C4-2B (cell line): ENCODE measurements at regions not wholly inside any gene's neighbourhood (a gene's known extent, or its start where the extent isn't known, plus 50 kb on each side); places are given as distances from the start of the nearest gene placed in this dataset.

Source experiments
- H3K27ac ChIP-seq: fragments of 450-650 bp; 2 replicates; pipeline ENCODE4 v1.5.1; 2017
- ZFX ChIP-seq: fragments of 450-650 bp; IDR thresholded peaks from 2 replicates; pipeline ENCODE4 v1.6.1; 2017
- TF ChIP-seq, protein P1 (sequence below): fragments of 450-650 bp; conservative IDR thresholded peaks from 2 replicates; pipeline ENCODE4 v1.5.1; 2017; ENCODE audit warnings: mild to moderate bottlenecking

DNA sequence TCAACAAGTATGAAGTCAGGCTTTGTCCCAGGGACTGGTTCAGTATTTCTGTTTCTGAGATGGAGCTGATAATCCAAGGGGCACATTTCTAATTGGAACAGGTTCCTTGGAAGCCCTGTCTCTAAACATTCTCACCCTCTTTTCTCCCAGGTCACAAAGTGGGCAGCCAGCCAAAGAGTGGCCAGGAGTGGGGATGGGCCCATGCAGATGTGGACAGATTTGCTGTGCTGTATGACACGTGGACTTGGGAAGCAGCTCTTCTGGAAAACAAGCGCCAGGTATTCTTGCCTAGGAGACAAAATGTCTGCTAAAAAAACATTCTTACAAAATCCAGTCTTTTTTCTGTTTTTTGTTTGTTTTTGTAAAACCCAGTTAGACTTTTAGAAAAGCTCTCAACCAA is 140.2 kb downstream of the CD164 start:
- no peak overlapping the region for H3K27ac ChIP-seq
- TF ChIP-seq ZFX = no peak
- TF ChIP-seq, protein P1, sequence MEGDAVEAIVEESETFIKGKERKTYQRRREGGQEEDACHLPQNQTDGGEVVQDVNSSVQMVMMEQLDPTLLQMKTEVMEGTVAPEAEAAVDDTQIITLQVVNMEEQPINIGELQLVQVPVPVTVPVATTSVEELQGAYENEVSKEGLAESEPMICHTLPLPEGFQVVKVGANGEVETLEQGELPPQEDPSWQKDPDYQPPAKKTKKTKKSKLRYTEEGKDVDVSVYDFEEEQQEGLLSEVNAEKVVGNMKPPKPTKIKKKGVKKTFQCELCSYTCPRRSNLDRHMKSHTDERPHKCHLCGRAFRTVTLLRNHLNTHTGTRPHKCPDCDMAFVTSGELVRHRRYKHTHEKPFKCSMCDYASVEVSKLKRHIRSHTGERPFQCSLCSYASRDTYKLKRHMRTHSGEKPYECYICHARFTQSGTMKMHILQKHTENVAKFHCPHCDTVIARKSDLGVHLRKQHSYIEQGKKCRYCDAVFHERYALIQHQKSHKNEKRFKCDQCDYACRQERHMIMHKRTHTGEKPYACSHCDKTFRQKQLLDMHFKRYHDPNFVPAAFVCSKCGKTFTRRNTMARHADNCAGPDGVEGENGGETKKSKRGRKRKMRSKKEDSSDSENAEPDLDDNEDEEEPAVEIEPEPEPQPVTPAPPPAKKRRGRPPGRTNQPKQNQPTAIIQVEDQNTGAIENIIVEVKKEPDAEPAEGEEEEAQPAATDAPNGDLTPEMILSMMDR = no peak

DNA sequence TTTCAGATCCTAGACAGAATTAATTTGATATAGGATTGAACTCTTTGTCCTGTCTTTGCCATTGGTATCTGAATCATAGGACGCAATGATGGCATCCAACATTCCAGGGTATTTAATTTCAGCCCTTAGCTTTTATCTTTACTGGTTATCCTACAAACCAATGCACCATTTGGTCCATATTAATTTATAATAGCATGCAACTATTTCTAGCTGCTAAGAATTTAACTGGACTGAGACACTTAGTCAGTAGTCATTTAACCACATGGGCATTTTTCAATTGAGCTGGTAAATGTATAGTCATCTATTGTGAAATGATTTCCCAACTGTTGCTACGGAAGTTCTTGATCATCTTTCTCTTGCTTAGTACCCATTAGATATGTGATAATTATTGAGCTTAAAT is 141.1 kb downstream of the CD164 start:
- H3K27ac ChIP-seq = no peak overlapping the region
- TF ChIP-seq ZFX = no peak

DNA sequence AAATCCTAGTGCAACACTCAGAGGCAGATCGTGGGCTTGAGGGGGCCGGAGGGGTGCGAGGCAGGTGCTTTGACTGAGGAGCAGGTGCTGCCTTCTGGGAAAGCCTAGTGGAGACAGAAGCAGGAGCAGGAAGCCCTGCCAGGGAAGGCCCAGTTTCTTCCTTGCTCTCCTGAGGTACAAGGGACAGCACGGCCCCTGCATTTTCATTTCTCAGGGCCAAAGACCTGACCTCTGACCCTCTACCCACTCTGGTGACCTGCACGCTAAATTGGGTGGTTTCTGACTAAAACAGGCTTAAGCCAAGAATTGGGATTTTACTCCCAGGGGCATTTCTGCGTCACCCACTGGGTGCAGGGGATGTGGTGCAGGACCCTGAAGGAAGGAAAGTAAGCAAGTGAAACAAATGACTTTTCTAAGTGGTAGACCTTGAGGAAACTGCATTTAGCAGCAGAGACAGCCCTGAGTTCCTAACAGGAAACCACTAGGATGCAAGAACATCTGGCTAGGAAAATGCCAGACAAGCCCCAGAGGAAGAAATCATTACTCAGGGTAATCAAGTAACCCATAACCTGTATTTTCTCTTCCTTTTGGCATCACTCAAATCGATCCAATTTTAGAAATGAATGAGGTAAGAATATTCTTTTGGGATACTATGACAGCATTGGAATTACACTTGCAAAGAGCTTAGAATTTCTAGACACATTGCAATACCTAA is 141.7 kb downstream of the CD164 start:
- H3K27ac ChIP-seq = no peak overlapping the region
- TF ChIP-seq ZFX = no peak
- TF ChIP-seq, protein P1 = no peak

DNA sequence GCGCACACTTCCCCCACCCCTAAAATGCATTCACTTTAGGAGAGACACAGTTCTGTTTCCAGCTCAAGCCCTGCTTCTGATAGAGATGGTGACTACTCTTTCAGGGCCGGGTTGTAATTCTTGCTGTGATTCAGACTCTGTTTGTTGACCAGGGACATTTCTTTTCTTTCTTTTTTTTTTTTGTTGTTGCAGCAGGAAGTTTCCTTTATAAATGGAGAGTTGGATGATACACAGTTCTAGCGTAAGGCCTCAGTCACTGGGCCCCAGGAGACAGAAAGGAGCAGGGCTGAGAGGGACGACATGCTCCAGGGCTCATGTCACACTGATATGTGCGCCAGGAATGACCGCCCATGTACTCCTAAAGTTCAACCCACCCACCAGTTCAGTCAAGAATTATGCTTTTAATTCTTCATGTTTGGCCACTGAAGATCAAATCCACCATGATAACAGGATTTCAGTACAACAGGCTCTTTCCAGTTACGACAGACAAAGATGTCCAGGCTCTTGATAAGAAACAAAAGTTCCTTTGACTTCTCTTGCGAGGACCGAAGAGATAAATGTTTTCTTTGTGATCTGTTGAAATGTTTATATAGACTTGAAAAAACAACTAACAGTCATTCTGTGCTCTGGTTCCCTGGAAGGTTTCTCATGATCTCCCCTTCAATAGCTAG is 142.5 kb downstream of the CD164 start:
- H3K27ac ChIP-seq = no peak overlapping the region

DNA sequence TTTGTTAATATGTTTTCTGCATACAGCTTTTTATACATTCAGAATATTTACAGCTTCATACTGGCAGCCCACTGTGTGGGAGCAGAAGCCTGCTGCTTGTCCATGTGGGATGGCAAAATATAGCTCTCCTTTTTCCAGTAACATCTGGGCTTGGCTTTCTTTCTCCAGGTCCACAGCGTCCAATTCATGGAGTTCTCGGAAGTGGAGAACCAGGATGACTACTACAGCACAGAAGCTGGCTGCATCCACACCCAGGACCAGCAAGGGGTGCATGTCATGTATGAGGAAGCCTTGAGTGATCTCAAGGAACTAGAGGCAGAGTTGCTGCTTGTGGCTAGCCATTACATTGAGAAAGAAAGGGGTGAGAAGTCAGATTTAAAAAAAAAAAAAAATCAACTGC is 143.1 kb downstream of the CD164 start:
- no peak overlapping the region for H3K27ac ChIP-seq
- no peak for TF ChIP-seq ZFX
- TF ChIP-seq, protein P1 = no peak

More for the DNA sequence above, 142.5 kb downstream of the CD164 start:
- TF ChIP-seq ZFX = no peak
- TF ChIP-seq, protein P1 = no peak

DNA sequence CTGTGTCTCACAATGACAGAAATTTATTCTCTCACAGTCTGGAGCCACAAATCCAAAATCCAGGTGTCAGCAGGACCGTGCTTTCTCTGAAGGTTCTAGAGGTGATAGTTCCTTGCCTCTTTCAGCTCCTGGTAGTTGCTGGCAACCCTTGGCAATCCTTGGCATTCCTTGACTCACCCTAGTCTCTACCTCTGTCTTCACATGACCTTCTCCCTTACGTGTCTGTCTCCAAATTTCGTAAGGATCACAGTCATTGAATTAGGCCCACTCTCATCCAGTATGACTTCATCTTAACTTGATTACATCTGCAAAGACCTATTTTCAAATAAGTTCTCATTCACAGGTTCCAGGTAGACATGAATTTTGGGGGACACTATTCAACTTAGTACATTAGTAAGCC is 143.1 kb downstream of the CEP57L1 start:
- H3K27ac ChIP-seq = no peak overlapping the region
- TF ChIP-seq, protein P1 = no peak
- no peak for TF ChIP-seq ZFX

DNA sequence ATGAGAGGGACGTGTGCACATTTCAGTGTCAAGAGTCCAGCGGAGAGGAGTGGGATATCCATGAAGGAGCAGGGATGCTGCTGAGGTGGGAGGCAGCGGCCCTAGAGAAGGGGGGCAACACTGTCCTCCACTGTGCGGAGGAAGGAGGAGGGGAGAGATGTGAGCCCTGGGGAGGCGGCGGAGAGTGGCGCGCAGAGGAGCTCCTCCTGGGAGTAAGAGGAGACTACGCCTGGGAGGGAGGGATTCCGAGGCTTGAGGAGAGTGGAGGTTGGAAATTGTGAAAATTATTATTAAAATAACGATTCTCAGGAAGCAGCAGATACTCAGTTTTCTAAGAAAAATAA is 142.7 kb downstream of the CEP57L1 start:
- TF ChIP-seq ZFX = no peak
- TF ChIP-seq, protein P1 = no peak
- no peak overlapping the region for H3K27ac ChIP-seq
